PFSK-1 (cell line): ENCODE measurements at regions not wholly inside any gene's neighbourhood (a gene's known extent, or its start where the extent isn't known, plus 50 kb on each side); places are given as distances from the start of the nearest gene placed in this dataset.

Experiments used
- FOXP2 ChIP-seq: optimal IDR thresholded peaks from 2 replicates; pipeline ENCODE3; 2011; ENCODE audit warnings: borderline replicate concordance, control low read depth, inconsistent platforms; ENCODE audit not compliant: insufficient read depth; ENCODE audit errors: extremely low read length, extremely low read depth
- POLR2AphosphoS5 ChIP-seq: IDR thresholded peaks from 2 replicates; pipeline ENCODE4 v1.6.1; 2012; ENCODE audit warnings: low read depth, mild to moderate bottlenecking, control low read depth, low read length, moderate library complexity
- REST ChIP-seq, 2 experiments: IDR thresholded peaks; 2 replicates each; pipeline versions ENCODE4 v1.6.1 to v1.8.0; 2011 to 2012; ENCODE audit warnings: low read depth in 2 of 2, low read length in 2 of 2, control low read depth in 1 of 2, inconsistent platforms in 1 of 2, mild to moderate bottlenecking in 1 of 2, moderate library complexity in 1 of 2; ENCODE audit not compliant: insufficient read depth in 1 of 2
- SIN3A ChIP-seq: IDR thresholded peaks from 2 replicates; pipeline ENCODE4 v1.6.1; 2012; ENCODE audit warnings: mild to moderate bottlenecking, low read length, moderate library complexity, borderline replicate concordance; ENCODE audit not compliant: insufficient read depth
- TAF1 ChIP-seq: IDR thresholded peaks from 2 replicates; pipeline ENCODE4 v1.6.1; 2012; ENCODE audit warnings: low read length, control low read depth, borderline replicate concordance; ENCODE audit not compliant: insufficient read depth

GRCh38 chr10:108250936-108251620, 1086.6 kb upstream of the SORCS1 start:
- TF ChIP-seq FOXP2 (no peak), POLR2AphosphoS5 (no peak), REST (IDR thresholded peaks at IDR 0.05; ENCODE audit: insufficient read depth in 1 of 2, low read depth in 2 of 2, low read length in 2 of 2) (no peak), TAF1 (no peak), SIN3A (no peak)

GRCh38 chr10:108249940-108250339, 1085.4 kb upstream of the SORCS1 start:
- no peak for TF ChIP-seq FOXP2

- TF ChIP-seq SIN3A: no peak
- TF ChIP-seq FOXP2: no peak
- TF ChIP-seq REST (IDR thresholded peaks at IDR 0.05; ENCODE audit: insufficient read depth in 1 of 2, low read depth in 2 of 2, low read length in 2 of 2): no peak
- no peak for TF ChIP-seq POLR2AphosphoS5
- no peak for TF ChIP-seq TAF1
Measured at GRCh38 chr10:108244443-108245228, 1080.1 kb upstream of the SORCS1 start.

GRCh38 chr10:108241166-108241565, 1076.7 kb upstream of the SORCS1 start:
- TF ChIP-seq POLR2AphosphoS5 (no peak), FOXP2 (no peak), SIN3A (no peak), TAF1 (no peak), REST (IDR thresholded peaks at IDR 0.05; ENCODE audit: insufficient read depth in 1 of 2, low read depth in 2 of 2, low read length in 2 of 2) (no peak)

- TF ChIP-seq SIN3A: no peak
- no peak for TF ChIP-seq TAF1
- no peak for TF ChIP-seq POLR2AphosphoS5
- TF ChIP-seq FOXP2: no peak
- TF ChIP-seq REST (IDR thresholded peaks at IDR 0.05; ENCODE audit: insufficient read depth in 1 of 2, low read depth in 2 of 2, low read length in 2 of 2): no peak
Measured at GRCh38 chr10:108238261-108238660, 1073.8 kb upstream of the SORCS1 start.
